ENCODE measurements at regions not wholly inside any gene's neighbourhood (a gene's known extent, or its start where the extent isn't known, plus 50 kb on each side); places are given as distances from the start of the nearest gene placed in this dataset.

DNA sequence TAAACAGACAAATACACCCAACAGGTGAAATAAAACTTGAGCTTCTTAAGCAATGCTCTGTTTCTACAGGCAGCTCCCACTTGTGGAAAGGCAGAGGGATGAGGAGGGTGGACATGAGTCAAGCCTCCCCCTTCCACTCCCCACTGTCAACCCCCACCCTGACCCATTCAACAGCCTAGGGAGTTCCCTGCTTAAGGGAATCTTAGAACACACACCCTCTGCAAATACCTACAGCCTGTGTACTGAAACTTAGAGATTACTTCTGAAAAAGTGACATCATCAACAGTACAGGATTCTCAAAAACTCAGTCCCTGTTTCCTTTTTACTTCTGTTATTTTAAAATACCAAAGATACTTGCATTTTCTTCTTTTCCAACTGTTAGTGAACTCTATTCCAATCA, 345.4 kb downstream of the SOX9 start:
- CTCF ChIA-PET (ENCODE audit: partially characterized antibody), result no interaction called here
- H3K27ac ChIP-seq (ENCODE audit: low read depth, low read length), result no peak overlapping the region
- H3K36me3 Mint-ChIP-seq, result no peaks in the 10 kb centered on the region
- no peak overlapping the region for H3K4me3 Mint-ChIP-seq
- no peak overlapping the region for H3K27ac Mint-ChIP-seq
- no peaks in the 10 kb centered on the region for H3K27me3 ChIP-seq (ENCODE audit: insufficient read depth, low read length)
- no peak for DNase-seq
- peaks cover 0 to 4% (median 0%) of the 10 kb centered on the region in 8 donors for H3K9me3 Mint-ChIP-seq
- H3K27me3 Mint-ChIP-seq, result no peaks in the 10 kb centered on the region
- no peaks in the 10 kb centered on the region for H3K9me3 ChIP-seq (ENCODE audit: control insufficient read depth in 1 of 2, low read length in 2 of 2)
- H3K4me3 ChIP-seq (ENCODE audit: low read length in 2 of 2), result no peak overlapping the region
- intact Hi-C loops (cut with micrococcal nuclease), result no loop called here
- POLR2A ChIA-PET (ENCODE audit: partially characterized antibody), result no interaction called here
- H3K4me1 ChIP-seq (ENCODE audit: insufficient read depth, low read length), result no peaks in the 10 kb centered on the region
- H3K4me1 Mint-ChIP-seq, result peaks cover 0 to 1% (median 0%) of the 10 kb centered on the region in 4 donors
- H3K36me3 ChIP-seq (ENCODE audit: insufficient read depth, low read length), result no peaks in the 10 kb centered on the region

DNA sequence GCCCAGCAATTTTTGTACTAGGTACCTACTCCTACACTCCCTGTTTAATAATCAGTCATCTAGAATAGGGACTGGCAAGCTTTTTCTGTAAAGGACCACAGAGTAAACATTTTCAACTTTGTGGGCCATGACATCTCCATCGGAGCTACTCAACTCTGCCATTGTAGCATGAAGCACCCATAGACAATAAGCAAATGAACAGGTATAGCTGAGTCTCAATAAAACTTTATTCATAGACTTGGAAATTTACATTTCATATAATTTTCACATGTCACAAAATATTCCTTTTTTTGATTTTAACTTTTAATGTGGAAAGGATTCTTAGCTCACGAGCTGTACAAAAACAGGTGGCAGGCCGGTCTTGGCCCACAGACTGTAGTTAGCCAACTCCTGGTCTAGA, 345.8 kb downstream of the SOX9 start:
- Histone ChIP-seq H3K4me3 (ENCODE audit: low read length in 2 of 2) (no peak overlapping the region), H3K27me3 (ENCODE audit: insufficient read depth, low read length) (no peaks in the 10 kb centered on the region), H3K27ac (ENCODE audit: low read depth, low read length) (no peak overlapping the region), H3K4me1 (ENCODE audit: insufficient read depth, low read length) (no peaks in the 10 kb centered on the region), H3K9me3 (ENCODE audit: control insufficient read depth in 1 of 2, low read length in 2 of 2) (no peaks in the 10 kb centered on the region), H3K36me3 (ENCODE audit: insufficient read depth, low read length) (no peaks in the 10 kb centered on the region)
- CTCF ChIA-PET (ENCODE audit: partially characterized antibody), result no interaction called here
- POLR2A ChIA-PET (ENCODE audit: partially characterized antibody), result no interaction called here
- no peaks in the 10 kb centered on the region for H3K36me3 Mint-ChIP-seq
- peaks cover 0 to 1% (median 0%) of the 10 kb centered on the region in 4 donors for H3K4me1 Mint-ChIP-seq
- intact Hi-C loops (cut with micrococcal nuclease), result no loop called here
- H3K27me3 Mint-ChIP-seq, result no peaks in the 10 kb centered on the region
- H3K4me3 Mint-ChIP-seq, result no peak overlapping the region
- no peak for DNase-seq
- H3K9me3 Mint-ChIP-seq, result peaks cover 0 to 3% (median 0%) of the 10 kb centered on the region in 8 donors
- H3K27ac Mint-ChIP-seq, result no peak overlapping the region

DNA sequence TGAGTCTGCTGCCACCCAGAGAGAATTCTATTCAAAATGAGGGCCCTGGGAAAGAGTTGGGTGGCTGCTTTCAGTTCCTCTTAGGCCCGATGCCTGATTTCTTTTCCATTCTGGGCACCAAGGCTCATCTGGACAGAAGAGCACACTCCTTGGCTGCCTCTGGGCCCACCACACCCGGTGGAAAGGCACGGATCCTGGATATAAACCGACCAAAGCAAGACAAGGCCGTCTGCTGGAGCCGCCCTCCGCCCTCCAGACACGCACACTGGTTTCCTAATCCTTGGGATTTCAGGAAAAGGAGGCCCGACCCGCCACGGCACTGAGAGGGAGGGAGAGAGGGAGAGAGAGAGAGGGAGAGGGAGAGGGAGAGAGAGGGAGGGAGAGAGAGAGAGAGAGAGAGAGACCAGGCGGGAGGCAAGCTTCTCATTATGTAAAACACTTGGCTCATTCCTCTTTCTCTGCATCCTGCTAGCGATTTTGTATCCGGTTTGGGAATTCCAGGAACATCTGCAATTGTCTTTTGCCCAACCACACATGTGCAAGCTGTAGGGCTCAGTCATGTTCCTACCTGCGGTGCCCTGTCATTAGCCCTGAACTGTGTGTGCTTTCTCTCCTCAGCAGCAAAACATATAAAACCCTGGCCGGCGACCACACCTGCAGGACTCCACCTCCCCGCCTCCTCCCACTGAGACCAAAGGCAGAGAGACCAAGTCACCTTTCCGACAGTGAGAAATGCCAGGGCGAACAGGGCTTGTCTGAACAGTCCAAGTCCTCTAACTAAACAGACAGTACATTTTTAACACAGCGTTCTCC, 347.2 kb downstream of the SOX9 start:
- POLR2A ChIA-PET (ENCODE audit: partially characterized antibody), result no interaction called here
- H3K27ac ChIP-seq (ENCODE audit: low read depth, low read length), result no peak overlapping the region
- H3K9me3 Mint-ChIP-seq, result peaks cover 0 to 3% (median 0%) of the 10 kb centered on the region in 8 donors
- DNase-seq, result no peak
- no peaks in the 10 kb centered on the region for H3K9me3 ChIP-seq (ENCODE audit: control insufficient read depth in 1 of 2, low read length in 2 of 2)
- H3K27ac Mint-ChIP-seq, result no peak overlapping the region
- no peaks in the 10 kb centered on the region for H3K36me3 Mint-ChIP-seq
- no peak overlapping the region for H3K4me3 ChIP-seq (ENCODE audit: low read length in 2 of 2)
- H3K4me1 Mint-ChIP-seq, result peaks cover 0 to 1% (median 0%) of the 10 kb centered on the region in 4 donors
- H3K36me3 ChIP-seq (ENCODE audit: insufficient read depth, low read length), result no peaks in the 10 kb centered on the region
- H3K27me3 ChIP-seq (ENCODE audit: insufficient read depth, low read length), result no peaks in the 10 kb centered on the region
- intact Hi-C loops (cut with micrococcal nuclease), result no loop called here
- CTCF ChIA-PET (ENCODE audit: partially characterized antibody), result no interaction called here
- H3K27me3 Mint-ChIP-seq, result no peaks in the 10 kb centered on the region
- H3K4me1 ChIP-seq (ENCODE audit: insufficient read depth, low read length), result no peaks in the 10 kb centered on the region
- H3K4me3 Mint-ChIP-seq, result no peak overlapping the region

DNA sequence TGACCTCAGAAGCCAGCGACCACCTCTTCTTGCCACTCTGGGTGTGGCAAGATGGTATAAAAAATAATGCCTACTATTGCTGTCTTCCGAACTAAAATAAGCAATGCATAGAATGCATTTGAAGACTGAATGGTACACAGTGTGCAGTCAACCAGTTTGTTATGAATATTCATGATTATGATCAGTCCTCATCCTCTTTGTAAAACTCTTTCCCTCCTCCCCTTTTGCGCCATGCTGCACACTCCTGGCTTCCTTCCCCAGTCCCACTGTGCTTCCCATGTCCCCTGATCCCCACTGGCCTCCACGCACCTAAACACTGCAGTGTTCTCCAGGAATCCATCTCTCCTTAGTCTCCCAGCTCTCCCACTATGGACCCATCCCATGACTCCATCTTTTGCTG, 348.0 kb downstream of the SOX9 start:
- ChIA-PET CTCF (ENCODE audit: partially characterized antibody) (no interaction called here), POLR2A (ENCODE audit: partially characterized antibody) (no interaction called here)
- no peaks in the 10 kb centered on the region for H3K36me3 Mint-ChIP-seq
- H3K9me3 ChIP-seq (ENCODE audit: control insufficient read depth in 1 of 2, low read length in 2 of 2), result no peaks in the 10 kb centered on the region
- no peak for DNase-seq
- no peak overlapping the region for H3K4me3 Mint-ChIP-seq
- H3K36me3 ChIP-seq (ENCODE audit: insufficient read depth, low read length), result no peaks in the 10 kb centered on the region
- peaks cover 0 to 1% (median 0%) of the 10 kb centered on the region in 4 donors for H3K4me1 Mint-ChIP-seq
- no peaks in the 10 kb centered on the region for H3K4me1 ChIP-seq (ENCODE audit: insufficient read depth, low read length)
- H3K27ac Mint-ChIP-seq, result no peak overlapping the region
- intact Hi-C loops (cut with micrococcal nuclease), result no loop called here
- H3K27me3 ChIP-seq (ENCODE audit: insufficient read depth, low read length), result no peaks in the 10 kb centered on the region
- H3K9me3 Mint-ChIP-seq, result peaks cover 0 to 3% (median under 1%) of the 10 kb centered on the region in 8 donors
- no peak overlapping the region for H3K4me3 ChIP-seq (ENCODE audit: low read length in 2 of 2)
- no peaks in the 10 kb centered on the region for H3K27me3 Mint-ChIP-seq
- H3K27ac ChIP-seq (ENCODE audit: low read depth, low read length), result no peak overlapping the region

DNA sequence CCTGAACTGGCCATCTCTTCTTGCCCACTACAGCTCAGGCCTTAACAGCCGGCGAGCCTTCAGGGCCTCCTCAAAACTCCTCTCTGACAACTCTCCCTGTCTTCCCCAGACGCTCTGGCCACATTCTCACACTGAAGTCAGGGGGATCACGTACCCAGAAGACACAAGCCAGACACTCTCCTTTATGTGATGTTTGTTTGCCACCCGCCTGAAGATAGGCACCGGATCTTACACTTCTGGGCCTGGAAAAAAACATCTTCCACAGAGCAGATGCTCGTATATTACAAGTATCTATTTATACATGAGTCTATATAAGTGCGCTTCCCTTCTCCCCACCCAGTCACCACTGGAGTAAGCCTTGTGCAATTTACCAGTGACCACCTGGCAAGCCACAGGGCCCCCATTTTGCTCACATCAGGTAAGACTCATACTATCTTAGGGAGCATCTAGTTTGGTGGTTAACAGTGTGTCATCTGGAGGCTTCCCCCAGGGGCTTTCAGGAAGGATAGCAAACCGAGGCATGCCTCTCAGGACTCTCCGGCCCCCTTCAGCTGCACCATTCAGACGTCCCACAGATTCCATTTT, 349.4 kb downstream of the SOX9 start:
- no peak overlapping the region for H3K27ac ChIP-seq (ENCODE audit: low read depth, low read length)
- CTCF ChIA-PET (ENCODE audit: partially characterized antibody), result no interaction called here
- H3K36me3 Mint-ChIP-seq, result no peaks in the 10 kb centered on the region
- no peaks in the 10 kb centered on the region for H3K27me3 ChIP-seq (ENCODE audit: insufficient read depth, low read length)
- no peak for DNase-seq
- H3K9me3 Mint-ChIP-seq, result peaks cover 0 to 10% (median 5%) of the 10 kb centered on the region in 8 donors
- H3K27me3 Mint-ChIP-seq, result peaks cover 0 to under 1% of the 10 kb centered on the region in 2 donors
- H3K36me3 ChIP-seq (ENCODE audit: insufficient read depth, low read length), result no peaks in the 10 kb centered on the region
- no peak overlapping the region for H3K4me3 Mint-ChIP-seq
- H3K9me3 ChIP-seq (ENCODE audit: control insufficient read depth in 1 of 2, low read length in 2 of 2), result no peaks in the 10 kb centered on the region
- no peaks in the 10 kb centered on the region for H3K4me1 ChIP-seq (ENCODE audit: insufficient read depth, low read length)
- POLR2A ChIA-PET (ENCODE audit: partially characterized antibody), result no interaction called here
- H3K27ac Mint-ChIP-seq, result no peak overlapping the region
- H3K4me1 Mint-ChIP-seq, result peaks cover 0 to 1% (median 0%) of the 10 kb centered on the region in 4 donors
- no peak overlapping the region for H3K4me3 ChIP-seq (ENCODE audit: low read length in 2 of 2)
- intact Hi-C loops (cut with micrococcal nuclease), result no loop called here

DNA sequence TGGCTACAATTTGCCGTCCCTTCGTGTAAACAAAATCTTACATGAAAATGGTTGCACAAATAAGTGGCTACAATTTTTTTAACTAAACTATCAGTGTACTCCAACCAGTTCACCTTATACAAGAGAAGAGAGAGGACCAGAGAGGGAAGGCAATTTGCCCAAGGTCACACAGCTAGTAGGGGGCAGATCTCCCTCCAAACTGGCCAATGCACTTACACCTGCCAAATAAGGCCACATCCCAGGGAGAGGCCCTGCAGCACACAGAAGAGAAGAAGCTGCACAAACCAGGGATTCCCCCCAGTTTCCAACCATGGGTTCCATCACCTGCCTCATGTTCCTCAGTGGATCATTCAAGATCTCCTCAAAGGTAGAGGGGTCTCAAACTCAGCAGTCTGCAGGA, 349.9 kb downstream of the SOX9 start:
- POLR2A ChIA-PET (ENCODE audit: partially characterized antibody), result no interaction called here
- Mint-ChIP-seq H3K27ac (no peak overlapping the region), H3K27me3 (peaks cover 0 to 2% of the 10 kb centered on the region in 2 donors), H3K9me3 (peaks cover 0 to 12% (median 5%) of the 10 kb centered on the region in 8 donors), H3K4me1 (no peaks in the 10 kb centered on the region), H3K36me3 (no peaks in the 10 kb centered on the region), H3K4me3 (no peak overlapping the region)
- CTCF ChIA-PET (ENCODE audit: partially characterized antibody), result no interaction called here
- no peaks in the 10 kb centered on the region for H3K27me3 ChIP-seq (ENCODE audit: insufficient read depth, low read length)
- no peak for DNase-seq
- H3K27ac ChIP-seq (ENCODE audit: low read depth, low read length), result no peak overlapping the region
- H3K9me3 ChIP-seq (ENCODE audit: control insufficient read depth in 1 of 2, low read length in 2 of 2), result no peaks in the 10 kb centered on the region
- intact Hi-C loops (cut with micrococcal nuclease), result no loop called here
- no peaks in the 10 kb centered on the region for H3K4me1 ChIP-seq (ENCODE audit: insufficient read depth, low read length)
- no peaks in the 10 kb centered on the region for H3K36me3 ChIP-seq (ENCODE audit: insufficient read depth, low read length)
- no peak overlapping the region for H3K4me3 ChIP-seq (ENCODE audit: low read length in 2 of 2)

DNA sequence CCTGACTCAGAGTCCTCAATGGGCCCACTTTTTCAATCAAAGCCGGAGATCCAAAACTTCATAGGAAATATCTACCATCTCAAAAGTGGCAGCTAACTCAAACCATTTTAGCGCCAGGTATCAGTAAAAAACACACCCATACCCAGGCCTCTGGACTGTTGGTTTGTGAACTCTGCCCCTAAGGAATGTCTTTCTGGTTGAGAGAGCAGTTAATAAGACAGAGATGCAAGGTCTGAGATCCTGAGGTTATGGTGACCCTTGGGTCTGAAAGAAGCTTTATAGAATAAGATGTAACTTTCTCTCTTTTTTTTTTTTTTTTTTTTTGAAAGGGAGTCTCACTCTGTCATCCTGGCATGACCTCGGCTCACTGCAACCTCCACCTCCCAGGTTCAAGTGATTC, 350.5 kb downstream of the SOX9 start:
- peaks cover 0 to 16% (median 6%) of the 10 kb centered on the region in 8 donors for H3K9me3 Mint-ChIP-seq
- H3K4me1 Mint-ChIP-seq, result no peaks in the 10 kb centered on the region
- Histone ChIP-seq H3K4me3 (ENCODE audit: low read length in 2 of 2) (no peak overlapping the region), H3K27ac (ENCODE audit: low read depth, low read length) (no peak overlapping the region), H3K27me3 (ENCODE audit: insufficient read depth, low read length) (no peaks in the 10 kb centered on the region), H3K4me1 (ENCODE audit: insufficient read depth, low read length) (no peaks in the 10 kb centered on the region), H3K9me3 (ENCODE audit: control insufficient read depth in 1 of 2, low read length in 2 of 2) (no peaks in the 10 kb centered on the region), H3K36me3 (ENCODE audit: insufficient read depth, low read length) (no peaks in the 10 kb centered on the region)
- H3K4me3 Mint-ChIP-seq, result no peak overlapping the region
- intact Hi-C loops (cut with micrococcal nuclease), result no loop called here
- H3K36me3 Mint-ChIP-seq, result no peaks in the 10 kb centered on the region
- ChIA-PET POLR2A (ENCODE audit: partially characterized antibody) (no interaction called here), CTCF (ENCODE audit: partially characterized antibody) (no interaction called here)
- H3K27ac Mint-ChIP-seq, result no peak overlapping the region
- peaks cover under 1 to 2% of the 10 kb centered on the region in 2 donors for H3K27me3 Mint-ChIP-seq
- no peak for DNase-seq

Data from CD4-positive, alpha-beta memory T cell (primary cell).